ENCODE measurements at regions not wholly inside any gene's neighbourhood (a gene's known extent, or its start where the extent isn't known, plus 50 kb on each side); places are given as distances from the start of the nearest gene placed in this dataset.

DNA sequence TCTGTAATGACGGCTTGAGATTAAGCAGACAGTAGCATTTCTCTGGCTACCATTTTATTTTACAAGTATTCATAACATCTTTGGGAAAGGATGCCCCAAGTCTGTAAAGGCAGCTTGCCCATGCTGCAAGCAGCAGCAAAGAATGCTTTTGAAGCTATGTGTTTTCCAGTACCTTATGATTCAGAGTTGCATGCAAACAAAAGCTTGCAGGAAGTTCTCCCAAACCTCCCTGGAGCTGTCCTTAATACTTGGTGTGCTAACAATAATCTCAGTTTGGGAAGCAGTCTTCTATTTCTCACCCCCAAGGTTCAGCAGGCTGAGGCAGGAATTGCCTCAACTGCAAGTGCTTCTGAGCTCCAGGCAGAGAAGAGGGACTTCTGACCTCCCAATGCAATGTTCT is 60.8 kb downstream of the CCNA1 start:
- H3K27ac ChIP-seq: no peak overlapping the region
- no peak for DNase-seq (ENCODE audit: low read depth, low spot score)

- H3K27ac ChIP-seq: no peak overlapping the region
- DNase-seq (ENCODE audit: low read depth, low spot score): no peak
These were observed 63.1 kb downstream of the CCNA1 start for GRCh38 chr13:36495431-36495830.

DNA sequence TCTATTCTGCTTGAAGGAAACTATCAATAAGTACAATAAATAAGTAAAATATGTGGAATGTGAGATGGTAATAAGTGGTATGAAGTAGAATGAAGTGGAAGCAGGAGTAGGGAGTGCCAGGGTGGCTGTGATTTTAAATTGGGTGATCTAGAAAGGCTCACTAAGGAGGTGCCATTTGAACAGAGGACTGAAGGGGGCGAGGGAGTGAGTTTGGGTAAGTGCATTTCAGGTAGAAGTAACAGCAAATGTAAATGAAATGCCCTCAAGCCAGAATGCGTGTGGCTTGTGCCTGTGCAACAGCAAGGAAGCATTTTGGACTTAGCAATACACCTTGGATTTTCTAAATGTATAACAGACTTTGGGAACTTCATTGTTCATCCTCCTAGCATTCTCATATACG is 77.1 kb downstream of the CCNA1 start:
- no peak for DNase-seq (ENCODE audit: low read depth, low spot score)
- no peak overlapping the region for H3K27ac ChIP-seq

DNA sequence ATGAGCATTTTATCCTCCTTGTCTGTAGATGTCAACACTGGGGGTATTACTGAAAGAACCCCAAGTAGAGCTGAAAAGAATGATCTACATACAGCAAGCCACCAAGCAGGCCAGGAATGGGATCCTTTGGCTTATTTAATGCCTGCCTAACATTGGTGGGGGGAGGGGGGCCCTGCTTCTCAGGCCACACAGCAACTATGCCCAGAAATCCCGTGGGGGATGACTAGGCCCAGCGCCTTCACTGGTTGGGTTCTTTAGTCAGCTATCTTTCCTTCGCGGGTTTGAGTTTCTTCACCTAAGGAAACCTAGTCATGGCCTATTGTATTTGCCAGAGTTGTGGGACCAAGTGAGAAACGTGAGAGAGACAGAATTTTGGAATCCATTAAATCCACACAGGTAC is 80.5 kb downstream of the CCNA1 start:
- no peak for DNase-seq (ENCODE audit: low read depth, low spot score)
- no peak overlapping the region for H3K27ac ChIP-seq

DNA sequence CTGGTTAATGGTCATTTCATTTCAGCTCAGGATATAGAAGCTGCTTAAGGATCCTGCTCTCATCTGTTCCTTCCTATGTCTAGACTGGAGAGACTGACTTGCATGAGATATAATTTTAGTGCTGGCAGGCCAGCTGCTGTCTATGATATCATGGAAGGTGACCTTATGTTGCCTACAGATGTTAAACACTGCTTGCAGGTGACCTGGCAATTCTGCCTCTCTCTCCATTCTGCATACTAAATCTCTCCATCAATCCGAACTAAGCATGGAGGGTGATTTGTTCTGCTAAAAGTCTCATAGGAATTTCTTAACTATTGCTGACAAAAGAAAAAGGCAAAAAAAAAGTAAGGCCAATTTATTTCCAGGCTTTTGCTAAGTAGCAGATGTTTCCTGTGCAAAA is 81.0 kb downstream of the CCNA1 start:
- no peak for DNase-seq (ENCODE audit: low read depth, low spot score)
- no peak overlapping the region for H3K27ac ChIP-seq

GRCh38 chr13:36515466-36515865 is 83.2 kb downstream of the CCNA1 start:
- DNase-seq (ENCODE audit: low read depth, low spot score): no peak
- no peak overlapping the region for H3K27ac ChIP-seq

- DNase-seq (ENCODE audit: low read depth, low spot score): no peak
- H3K27ac ChIP-seq: no peak overlapping the region
These were observed 83.9 kb downstream of the CCNA1 start for GRCh38 chr13:36516225-36516624.

DNA sequence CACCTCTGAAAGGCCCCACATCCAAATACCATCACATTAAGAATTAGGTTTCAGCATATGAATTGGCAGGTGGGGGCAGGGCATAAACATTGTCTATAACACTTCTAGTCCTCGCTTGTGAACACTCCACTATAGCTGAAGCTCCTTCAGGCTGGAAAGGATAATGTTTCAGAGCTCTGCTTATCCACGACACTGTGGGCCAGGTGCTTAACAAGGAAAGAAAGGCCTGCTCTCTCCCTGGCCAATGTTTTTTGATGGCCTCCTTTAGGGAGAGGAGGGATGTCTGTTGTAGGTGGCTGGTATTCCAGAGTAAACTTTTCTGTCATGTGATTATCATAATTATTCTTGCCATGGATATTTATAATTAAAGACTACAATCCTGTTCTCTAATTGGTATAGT is 86.4 kb downstream of the CCNA1 start:
- no peak for DNase-seq (ENCODE audit: low read depth, low spot score)
- no peak overlapping the region for H3K27ac ChIP-seq

GRCh38 chr13:36519432-36519831 is 87.1 kb downstream of the CCNA1 start:
- H3K27ac ChIP-seq: no peak overlapping the region
- no peak for DNase-seq (ENCODE audit: low read depth, low spot score)

DNA sequence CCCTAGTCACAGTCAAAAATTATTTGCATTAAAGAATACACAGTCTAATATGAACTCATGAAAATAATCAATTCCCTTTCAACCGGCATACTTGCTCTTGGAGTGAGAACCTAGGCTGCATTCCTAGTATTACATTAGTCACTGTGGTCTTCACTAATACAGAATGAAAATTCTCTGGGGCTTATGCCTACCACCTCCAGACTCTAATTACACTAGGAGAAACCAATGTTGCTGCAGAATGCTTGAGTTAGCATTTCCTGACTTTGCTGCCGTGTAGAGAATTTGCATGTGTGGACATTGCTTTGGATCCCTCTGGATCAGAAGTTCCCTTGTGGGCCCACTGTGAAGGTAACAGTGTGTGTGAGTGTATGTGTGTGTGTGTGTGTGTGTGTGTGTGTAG is 87.8 kb downstream of the CCNA1 start:
- no peak overlapping the region for H3K27ac ChIP-seq
- DNase-seq (ENCODE audit: low read depth, low spot score): no peak

DNA sequence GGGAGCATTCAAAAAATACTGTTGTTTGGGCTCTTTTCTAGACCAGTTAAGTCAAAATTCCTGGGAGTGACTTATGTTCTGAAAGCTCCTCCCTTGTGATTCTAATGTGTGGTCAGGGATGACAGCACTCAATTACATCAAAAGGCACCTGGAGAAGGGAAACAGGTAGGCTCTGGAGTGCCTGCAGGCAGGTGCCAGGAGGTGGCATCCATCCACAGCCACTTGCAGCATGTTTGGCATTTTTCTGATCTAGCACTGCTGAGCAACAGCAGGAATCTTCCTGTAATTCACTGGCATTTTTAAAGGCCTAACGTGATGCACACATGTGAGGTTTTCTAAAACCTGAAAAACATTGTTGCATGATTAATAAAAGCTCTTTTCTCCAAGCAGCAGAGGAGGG is 94.6 kb downstream of the CCNA1 start:
- H3K27ac ChIP-seq: no peak overlapping the region
- peak; percentile 20 for DNase-seq (ENCODE audit: low read depth, low spot score)

GRCh38 chr13:36528105-36528504 is 95.8 kb downstream of the CCNA1 start:
- DNase-seq (ENCODE audit: low read depth, low spot score): no peak
- no peak overlapping the region for H3K27ac ChIP-seq

DNA sequence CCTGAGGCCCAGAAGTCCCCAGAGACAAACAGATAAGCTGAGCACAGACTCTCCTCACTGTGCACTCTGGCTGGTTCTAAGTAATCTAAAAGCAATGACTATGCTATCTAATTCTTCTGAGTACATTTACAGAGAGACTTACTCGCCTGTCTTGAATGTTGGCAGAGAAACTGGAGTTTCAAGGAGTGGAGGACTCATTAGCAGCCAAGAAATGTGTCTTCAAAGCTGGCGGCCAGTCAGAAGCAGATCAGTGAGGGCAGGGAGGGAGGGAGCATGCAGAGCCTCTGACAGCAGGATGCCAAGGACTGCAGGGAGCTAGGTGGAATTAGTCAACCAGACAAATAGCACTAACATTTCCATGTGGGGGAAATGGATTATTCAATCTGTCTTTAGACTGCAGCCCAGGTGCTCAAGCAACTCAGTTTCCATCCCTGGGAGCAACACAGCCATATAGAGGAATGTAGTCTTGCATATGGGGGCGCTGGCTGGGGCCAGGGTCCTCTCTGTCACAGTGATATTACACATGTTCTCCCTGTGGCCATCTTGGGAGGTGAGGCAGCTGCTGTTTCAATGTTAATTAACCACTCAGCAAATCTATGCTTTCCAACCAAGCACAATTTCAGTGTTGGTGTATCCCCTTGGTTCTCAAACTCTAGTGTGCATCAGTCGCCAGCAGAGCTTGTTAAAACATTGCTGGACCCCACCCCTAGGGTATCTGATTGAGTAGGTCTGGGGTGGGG is 97.9 kb downstream of the CCNA1 start:
- H3K27ac ChIP-seq: peak overlapping the region; percentile 10
- DNase-seq (ENCODE audit: low read depth, low spot score): peak; percentile 16

- no peak overlapping the region for H3K27ac ChIP-seq
- DNase-seq (ENCODE audit: low read depth, low spot score): no peak
These were observed 98.7 kb downstream of the CCNA1 start for GRCh38 chr13:36530861-36531590.

DNA sequence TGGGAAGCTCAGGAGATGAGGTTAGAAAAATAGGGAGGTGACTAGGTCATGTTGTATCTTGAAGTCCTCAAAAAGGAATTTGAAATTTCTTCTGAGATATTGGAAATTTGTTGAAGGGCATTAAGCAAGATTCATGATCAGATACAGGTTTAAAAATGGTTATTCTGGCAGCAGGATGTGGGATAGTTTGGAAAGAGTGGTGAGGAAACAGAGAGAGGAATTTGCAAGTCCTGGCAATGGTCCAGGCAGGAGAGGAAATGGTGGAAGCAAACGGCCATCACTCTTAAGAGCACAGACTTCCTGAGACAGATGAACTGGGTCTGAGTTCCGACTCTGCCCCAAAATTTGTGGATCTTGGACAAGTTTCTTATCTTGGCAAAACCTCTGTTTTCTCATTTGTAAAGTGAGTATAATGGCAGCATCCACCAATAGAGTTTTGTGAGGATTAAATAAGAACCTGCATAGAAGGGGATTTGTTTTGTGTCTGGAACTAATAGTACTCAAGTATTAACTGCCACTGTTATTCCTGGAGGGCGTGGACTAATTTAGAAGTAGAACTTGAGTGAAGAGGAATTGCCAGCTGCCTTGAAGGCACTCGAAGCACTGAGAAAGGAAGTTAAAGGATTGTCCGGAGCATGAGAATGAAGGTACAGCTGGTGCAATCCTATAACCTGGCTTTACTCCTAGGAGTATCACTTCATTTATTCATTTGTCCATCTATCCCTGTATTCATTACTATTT is 99.6 kb downstream of the CCNA1 start:
- no peak for DNase-seq (ENCODE audit: low read depth, low spot score)
- H3K27ac ChIP-seq: no peak overlapping the region

GRCh38 chr13:36533806-36534205 is 101.5 kb downstream of the CCNA1 start:
- DNase-seq (ENCODE audit: low read depth, low spot score): peak; percentile 63
- H3K27ac ChIP-seq: peak overlapping the region; percentile 60

DNA sequence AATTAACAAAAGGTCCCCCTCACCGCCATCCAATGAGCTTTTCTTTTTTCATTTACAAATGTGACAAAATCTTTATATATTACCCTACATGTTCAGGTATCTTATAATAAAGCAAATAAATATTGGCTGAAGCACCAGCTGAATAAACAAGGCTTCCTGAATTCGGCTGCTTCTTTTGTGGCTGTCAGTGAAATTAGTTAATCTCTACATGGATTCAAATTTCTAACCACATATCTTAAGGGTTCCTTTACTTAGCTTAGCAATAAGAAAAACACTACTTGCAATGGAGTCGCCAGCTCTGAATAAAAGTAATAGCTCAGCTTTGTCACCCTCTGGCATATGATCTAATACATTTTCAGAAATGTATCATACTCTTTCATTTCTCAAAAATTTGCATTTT is 104.3 kb downstream of the CCNA1 start:
- no peak overlapping the region for H3K27ac ChIP-seq

GRCh38 chr13:36543671-36544070 is 111.4 kb downstream of the CCNA1 start:
- no peak overlapping the region for H3K27ac ChIP-seq
- DNase-seq (ENCODE audit: low read depth, low spot score): no peak

More for the DNA sequence above, 104.3 kb downstream of the CCNA1 start:
- DNase-seq (ENCODE audit: low read depth, low spot score): no peak

DNA sequence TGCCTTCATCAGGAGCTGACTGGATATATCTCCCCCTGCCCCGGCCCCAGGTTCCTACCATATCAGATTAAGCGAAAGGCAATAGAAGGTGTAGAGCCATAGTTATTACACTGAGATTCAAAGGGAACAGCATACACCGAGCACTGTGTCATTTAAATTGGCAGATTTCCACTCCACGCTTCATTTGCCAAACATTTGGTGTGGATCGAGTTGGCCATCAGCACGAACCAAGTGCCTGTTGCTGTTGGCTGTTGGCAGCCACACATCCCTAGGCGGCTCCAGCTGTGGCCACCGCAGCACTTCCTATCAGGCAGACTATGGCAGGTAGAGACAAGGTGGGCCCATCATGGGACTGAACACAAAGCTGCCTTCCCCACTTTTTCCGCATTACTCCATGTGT is 115.8 kb downstream of the CCNA1 start:
- DNase-seq (ENCODE audit: low read depth, low spot score): no peak

DNA sequence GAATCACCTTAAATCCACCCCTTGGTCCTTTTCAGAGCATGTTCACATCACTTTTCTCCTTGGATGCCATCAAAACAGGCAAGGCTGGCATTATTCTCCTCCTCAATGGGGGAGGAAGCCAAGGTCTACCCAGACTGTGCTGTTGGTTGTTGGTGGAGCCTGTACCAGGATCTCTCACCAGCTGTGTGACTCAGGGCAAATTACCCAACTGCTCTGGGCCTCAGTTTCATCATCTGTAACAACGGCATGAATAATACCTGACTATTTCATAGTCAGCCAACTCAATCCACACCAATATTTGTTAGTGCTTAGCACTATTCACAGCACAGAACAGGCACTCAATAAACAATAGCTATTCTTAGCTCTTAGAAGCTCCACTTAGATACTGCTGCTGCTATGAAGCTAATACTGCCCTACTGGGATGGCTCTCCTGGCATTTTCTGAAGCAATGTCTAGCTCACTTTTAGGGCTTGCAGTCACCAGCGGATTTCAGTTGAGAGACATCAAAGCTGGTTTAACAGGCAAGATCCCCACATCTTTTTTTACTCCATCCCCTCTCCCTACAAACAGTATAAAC is 116.9 kb downstream of the CCNA1 start:
- H3K27ac ChIP-seq: no peak overlapping the region
- no peak for DNase-seq (ENCODE audit: low read depth, low spot score)

More for the DNA sequence above, 115.8 kb downstream of the CCNA1 start:
- H3K27ac ChIP-seq: no peak overlapping the region

GRCh38 chr13:36549755-36550154 is 117.5 kb downstream of the CCNA1 start:
- H3K27ac ChIP-seq: no peak overlapping the region
- DNase-seq (ENCODE audit: low read depth, low spot score): no peak
